Muscle of back (tissue), 3 donors: ENCODE measurements at regions not wholly inside any gene's neighbourhood (a gene's known extent, or its start where the extent isn't known, plus 50 kb on each side); places are given as distances from the start of the nearest gene placed in this dataset.
A peak's percentile ranks its signal among the peaks of the same experiment; 100 is the strongest.

Source experiments
- DNase-seq, 3 donors: peaks; one replicate each; pipeline versions ENCODE4 v3.0.0 to v3.0.0-alpha.2; 2013

DNA sequence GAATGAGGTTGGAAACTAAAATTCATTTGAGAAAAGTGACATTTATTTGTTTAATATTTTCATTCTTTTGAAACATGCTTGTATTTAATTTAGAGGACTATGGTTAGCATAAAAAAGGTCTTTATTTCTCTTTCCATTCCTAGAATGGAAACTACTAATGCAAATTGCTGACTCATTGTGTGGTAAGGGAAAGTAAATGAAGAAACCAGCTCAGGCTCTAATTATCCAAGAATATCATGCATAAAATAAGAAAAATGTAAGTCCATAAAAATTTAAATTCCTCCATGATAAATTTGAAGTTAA, 777.0 kb upstream of the SLITRK1 start:
- no peak for DNase-seq

- peak in 1 of 3 donors; percentile 39 for DNase-seq
Measured at GRCh38 chr13:84658491-84659358, 776.5 kb upstream of the SLITRK1 start.

GRCh38 chr13:84655677-84656076, 773.4 kb upstream of the SLITRK1 start:
- no peak for DNase-seq

GRCh38 chr13:84654654-84655275, 772.5 kb upstream of the SLITRK1 start:
- DNase-seq, result no peak

GRCh38 chr13:84653915-84654534, 771.8 kb upstream of the SLITRK1 start:
- DNase-seq, result no peak

DNA sequence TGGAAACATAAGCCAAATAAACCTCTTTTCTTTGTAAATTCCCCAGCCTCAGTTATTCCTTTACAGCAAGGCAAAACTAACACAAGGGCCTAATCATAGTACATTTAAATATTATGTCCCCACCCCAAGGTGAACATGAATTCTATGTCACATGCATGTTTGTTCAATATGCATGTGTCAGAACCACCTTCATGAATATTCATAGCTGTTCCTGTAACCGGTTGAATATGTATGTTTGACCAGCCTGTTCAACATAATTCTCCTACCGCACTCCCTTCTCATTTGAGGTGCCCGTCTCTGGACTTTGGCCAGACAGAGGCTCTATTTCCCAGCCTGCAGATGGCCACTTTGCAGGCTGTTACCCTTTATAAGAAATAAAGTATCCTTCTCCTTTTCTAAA, 769.4 kb upstream of the SLITRK1 start:
- DNase-seq, result no peak

GRCh38 chr13:84651288-84651687, 769.0 kb upstream of the SLITRK1 start:
- DNase-seq, result peak in 1 of 3 donors; percentile 70

DNA sequence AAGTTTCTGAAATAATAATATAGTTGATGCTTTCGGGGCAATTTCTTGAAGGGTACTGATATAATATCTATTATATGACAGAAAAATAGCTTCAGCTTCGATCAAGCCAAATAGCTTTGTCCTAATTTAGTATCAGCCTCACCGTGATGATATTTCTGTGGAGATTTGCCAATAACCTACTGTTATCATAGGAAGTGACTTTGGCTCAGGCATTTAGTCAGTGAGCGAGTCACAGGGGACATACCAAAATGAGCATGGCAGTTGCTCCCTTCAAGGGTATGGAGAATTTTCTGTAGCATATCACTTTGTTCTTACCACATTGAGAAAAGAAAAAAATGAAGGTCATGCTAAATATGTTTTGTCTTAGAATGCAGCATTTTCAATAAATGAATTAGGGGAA, 767.6 kb upstream of the SLITRK1 start:
- no peak for DNase-seq

DNA sequence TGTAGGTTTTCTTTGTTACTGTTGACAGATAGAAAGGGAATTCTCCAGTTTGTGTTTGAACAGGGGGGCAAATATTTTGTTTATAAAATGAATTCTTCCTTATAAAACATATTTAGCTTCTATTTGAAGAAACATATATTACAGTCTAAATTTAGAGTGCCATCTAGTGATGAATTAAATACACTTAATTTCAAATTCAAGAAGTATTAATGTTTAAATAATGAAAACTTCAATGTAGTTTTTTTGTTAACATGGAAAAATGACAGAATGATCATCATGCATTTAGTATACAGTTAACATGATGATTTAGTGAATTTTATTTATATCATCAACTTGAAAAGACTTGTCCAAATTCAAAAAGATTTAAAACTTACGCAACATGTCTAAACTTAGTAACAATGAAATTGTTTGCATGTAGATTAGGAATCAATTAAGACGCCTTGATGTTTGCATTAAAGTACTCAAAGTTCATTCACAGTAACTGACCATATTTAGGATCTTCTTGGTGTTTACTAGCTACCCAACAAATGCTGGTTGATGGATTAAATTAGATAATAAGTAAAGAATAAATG, 765.9 kb upstream of the SLITRK1 start:
- DNase-seq, result no peak

GRCh38 chr13:84646957-84647356, 764.7 kb upstream of the SLITRK1 start:
- no peak for DNase-seq

DNA sequence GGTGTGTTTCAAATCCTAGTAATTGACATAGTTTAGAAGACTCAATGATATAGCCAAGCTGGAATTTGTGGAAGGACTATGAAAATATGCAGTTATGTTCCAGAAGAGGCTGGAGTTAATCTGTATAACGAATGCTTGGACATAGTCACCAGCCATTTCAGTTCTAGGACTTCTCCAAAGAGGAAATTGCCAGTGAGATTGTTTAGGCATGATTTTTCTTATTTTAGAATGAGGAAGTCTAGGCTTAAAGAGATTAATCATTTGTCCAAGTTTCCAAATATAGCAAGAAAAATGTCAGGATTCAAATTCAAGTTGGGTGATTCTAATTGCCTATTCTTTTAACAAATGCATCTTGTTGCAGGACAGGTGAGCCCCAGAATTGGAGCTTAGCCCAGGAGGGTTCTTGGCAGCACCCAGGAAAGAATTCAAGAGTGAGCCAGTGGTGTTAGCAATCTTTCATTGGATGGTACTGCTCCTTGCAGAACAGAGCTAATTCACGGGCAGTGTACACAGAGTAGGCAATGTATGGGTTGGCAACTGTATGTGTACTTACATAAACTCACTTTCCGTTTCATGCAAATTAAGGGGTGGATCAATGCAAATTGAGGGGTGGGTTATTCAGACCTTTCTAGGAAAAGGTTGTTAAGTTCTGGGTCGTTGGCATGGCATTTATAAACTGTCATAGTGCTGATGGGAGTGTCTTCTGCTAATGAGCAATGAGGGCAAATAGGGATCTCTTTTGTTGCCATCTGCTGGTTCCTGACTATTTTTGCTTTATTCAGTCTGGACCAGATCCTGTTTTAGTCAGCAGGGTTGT, 763.1 kb upstream of the SLITRK1 start:
- DNase-seq, result peak in 2 of 3 donors; percentile 18 to 84

DNA sequence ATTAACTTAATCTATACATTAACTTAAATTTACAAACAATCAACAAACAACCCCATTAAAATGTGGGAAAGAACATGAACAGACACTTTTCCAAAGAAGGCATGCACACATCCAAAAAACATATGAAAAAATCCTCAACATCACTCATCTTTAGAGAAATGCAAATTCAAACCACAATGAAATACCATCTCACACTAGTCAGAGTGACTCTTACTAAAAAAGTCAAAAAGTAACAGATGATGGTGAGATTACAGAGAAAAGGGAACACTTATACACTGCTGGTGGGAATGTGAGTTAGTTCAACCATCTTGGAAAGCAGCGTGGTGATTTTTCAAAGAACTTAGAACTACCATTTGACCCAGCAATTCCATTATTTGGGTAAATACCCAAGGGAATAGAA, 759.2 kb upstream of the SLITRK1 start:
- DNase-seq, result no peak

DNA sequence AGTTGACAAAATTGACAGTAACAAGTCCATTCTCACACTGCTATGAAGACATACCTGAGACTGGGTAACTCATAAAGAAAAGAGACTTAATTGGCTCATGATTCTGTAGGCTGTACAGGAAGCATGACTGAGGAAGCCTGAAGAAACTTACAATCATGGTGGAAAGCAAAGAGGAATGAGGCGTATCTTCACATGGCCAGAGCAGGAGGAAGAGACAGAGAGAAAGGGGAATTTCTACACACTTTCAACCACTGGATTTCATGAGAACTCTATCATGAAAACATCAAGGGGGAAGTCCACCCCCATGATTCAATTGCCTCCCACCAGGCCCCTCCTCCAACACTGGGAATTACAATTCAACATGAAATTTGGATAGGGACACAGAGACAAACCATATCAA, 758.4 kb upstream of the SLITRK1 start:
- DNase-seq, result no peak

DNA sequence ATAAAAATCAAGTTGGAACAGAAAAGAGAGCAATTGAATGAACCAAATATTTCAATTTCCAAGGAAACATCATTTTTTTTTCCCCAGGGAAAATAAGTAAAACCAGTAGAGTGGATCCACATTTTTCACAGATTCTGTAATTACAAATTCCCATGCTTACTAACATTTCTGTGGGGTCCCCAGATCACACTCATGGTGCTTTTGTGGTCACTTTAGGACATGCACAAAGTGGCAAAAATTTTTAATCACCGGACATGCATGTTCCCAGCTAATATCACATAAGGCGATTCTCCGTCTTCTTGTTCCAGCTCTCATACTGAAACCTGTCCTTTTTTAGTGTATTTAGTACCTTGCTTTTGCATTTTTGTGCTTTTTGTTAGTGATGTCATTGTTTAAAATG, 748.2 kb upstream of the SLITRK1 start:
- no peak for DNase-seq

GRCh38 chr13:84616864-84617263, 734.6 kb upstream of the SLITRK1 start:
- no peak for DNase-seq

GRCh38 chr13:84609716-84610115, 727.4 kb upstream of the SLITRK1 start:
- DNase-seq, result peak in 1 of 3 donors; percentile 26

GRCh38 chr13:84607261-84608013, 725.2 kb upstream of the SLITRK1 start:
- peak; percentile 18 to 47 (median 43) for DNase-seq

GRCh38 chr13:84606616-84607015, 724.3 kb upstream of the SLITRK1 start:
- no peak for DNase-seq

GRCh38 chr13:84605927-84606326, 723.7 kb upstream of the SLITRK1 start:
- no peak for DNase-seq

DNA sequence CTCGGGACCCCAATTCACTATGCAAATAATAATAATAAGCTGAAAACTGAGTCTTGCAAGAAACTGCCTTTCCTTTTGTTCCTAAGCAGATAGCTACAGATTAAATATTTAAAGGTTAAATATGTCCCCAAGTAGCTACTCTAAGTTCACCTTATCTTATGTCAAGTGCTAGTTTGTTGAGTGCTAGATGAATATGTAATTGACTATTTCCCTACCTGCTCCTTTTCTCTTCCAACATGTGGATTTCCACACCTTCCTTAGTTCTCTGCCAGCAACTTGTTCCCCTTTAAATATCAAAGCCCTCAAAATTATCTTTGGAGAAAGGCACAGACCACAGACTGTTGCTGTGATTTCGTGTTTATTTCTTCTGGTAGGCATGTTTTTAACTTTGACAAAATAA, 709.2 kb upstream of the SLITRK1 start:
- DNase-seq, result no peak

- no peak for DNase-seq
Measured at GRCh38 chr13:84590663-84591062, 708.4 kb upstream of the SLITRK1 start.
